GM13976 (cell line): ENCODE measurements at regions not wholly inside any gene's neighbourhood (a gene's known extent, or its start where the extent isn't known, plus 50 kb on each side); places are given as distances from the start of the nearest gene placed in this dataset.

Experiments
- DNase-seq: peaks from one replicate; pipeline ENCODE4 v3.0.0; 2012; ENCODE audit warnings: low spot score
- CTCF ChIP-seq: IDR thresholded peaks from 2 replicates; pipeline ENCODE4 v1.5.1; 2012; ENCODE audit warnings: borderline replicate concordance, mild to moderate bottlenecking; ENCODE audit not compliant: insufficient read depth; ENCODE audit errors: extremely low read depth, missing control alignments, control extremely low read depth
- in situ Hi-C: fragments of 300-500 bp; cut with MboI; formaldehyde crosslinking; loops from one replicate; pipeline ENCODE4 v1.12.0; 2022; ENCODE audit warnings: low sequenced_read_pairs, mixed read lengths, inconsistent platforms; ENCODE audit not compliant: unreplicated experiment

DNA sequence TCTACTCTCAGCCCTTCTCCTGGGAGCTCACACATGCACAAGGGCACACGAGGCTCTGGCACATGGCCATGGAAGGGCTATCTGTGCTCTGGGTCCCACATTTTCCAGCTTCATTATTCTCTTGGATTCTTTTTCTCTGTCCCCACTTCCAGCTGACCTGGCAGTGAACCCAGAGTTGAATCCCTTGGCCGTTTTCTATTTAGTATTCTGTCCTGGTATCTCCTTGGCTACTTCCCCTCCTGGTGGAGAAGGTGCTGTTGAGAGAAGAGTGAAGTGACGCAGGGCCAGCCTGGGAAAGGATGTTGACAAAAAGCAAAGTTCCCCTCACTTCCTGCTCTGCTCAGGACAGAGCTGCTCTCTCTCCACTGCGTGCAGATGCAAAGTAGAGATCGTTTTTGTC is 303.1 kb downstream of the IRS2 start:
- DNase-seq, result no peak
- in situ Hi-C loops, result no loop called here
- no peak for TF ChIP-seq CTCF

DNA sequence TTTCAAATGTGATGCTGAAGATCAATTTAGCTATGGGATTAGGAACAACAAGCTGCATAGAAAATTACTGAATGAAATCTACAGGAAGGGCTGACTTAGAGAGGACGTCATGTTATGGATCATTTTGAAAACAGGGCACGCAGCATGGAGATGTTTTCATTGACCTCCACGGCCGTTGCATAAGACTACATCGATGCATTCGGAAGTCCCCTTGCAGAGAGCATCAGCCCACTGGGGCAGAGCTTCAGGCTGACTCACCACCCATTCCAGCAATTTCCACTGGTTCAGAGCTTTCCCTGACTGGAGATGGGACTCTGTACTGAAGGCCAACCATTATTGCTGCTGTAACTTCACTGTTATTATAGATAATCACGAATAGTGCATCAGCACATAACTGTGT is 305.3 kb downstream of the IRS2 start:
- no peak for TF ChIP-seq CTCF
- DNase-seq, result no peak
- in situ Hi-C loops, result no loop called here

- no peak for DNase-seq
- no peak for TF ChIP-seq CTCF
- in situ Hi-C loops, result no loop called here
Observed at GRCh38 chr13:109480011-109480955, 306.1 kb downstream of the IRS2 start.

DNA sequence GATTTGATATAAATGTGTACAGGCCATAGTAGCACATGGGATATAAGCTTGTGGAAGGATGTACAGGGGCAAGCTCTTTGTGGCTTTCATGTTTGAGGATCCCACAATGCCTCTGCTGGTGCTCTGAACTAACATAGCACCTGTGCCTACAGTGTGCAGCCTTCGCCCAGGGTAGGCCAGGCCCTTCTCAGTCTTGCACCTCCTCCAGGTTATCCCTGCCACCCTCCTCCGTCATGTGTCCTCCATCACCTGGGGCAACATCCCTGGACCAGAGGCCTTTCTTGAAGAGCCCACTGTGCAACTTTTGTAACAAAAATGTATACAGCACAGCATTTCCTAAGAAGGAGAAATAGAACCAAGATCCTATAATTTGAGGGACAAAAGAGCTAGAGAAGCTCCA is 306.8 kb downstream of the IRS2 start:
- TF ChIP-seq CTCF, result no peak
- in situ Hi-C loops, result no loop called here
- no peak for DNase-seq

DNA sequence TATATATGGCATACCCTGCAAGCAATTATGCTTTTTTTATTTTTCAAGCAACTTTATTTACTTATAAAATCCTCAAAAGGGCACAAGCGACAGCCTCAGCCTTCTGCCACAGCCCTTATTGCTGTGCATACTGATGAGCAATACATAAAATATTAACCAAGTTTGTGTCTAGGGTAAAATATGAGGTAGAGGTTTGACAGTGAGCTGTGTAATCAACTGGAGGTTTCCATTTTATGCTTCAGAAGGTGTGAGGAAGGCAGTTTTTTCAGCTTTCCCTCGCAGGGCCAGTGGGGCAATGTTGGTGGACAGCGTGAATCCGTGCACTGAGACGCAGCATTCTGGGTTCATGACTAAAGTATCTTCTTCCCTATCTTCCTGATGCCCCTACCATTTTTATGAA is 310.4 kb downstream of the IRS2 start:
- DNase-seq, result no peak
- no peak for TF ChIP-seq CTCF
- in situ Hi-C loops, result no loop called here

- in situ Hi-C loops, result no loop called here
- TF ChIP-seq CTCF, result no peak
- no peak for DNase-seq
Observed at GRCh38 chr13:109468123-109468522, 318.3 kb downstream of the IRS2 start.
